AG09319 (cell line): ENCODE measurements at regions not wholly inside any gene's neighbourhood (a gene's known extent, or its start where the extent isn't known, plus 50 kb on each side); places are given as distances from the start of the nearest gene placed in this dataset.

Experiments
- DNase-seq: peaks from one replicate; pipeline ENCODE4 v3.0.0-alpha.2; 2010; ENCODE audit warnings: low read depth; ENCODE audit errors: extremely low read depth
- TF ChIP-seq, protein P1 (sequence below): IDR thresholded peaks from 2 replicates; pipeline ENCODE4 v1.5.1; 2011; ENCODE audit warnings: low read depth, mild to moderate bottlenecking, inconsistent platforms, low read length, moderate library complexity

GRCh38 chr3:159091936-159092335 is 290.1 kb downstream of the MFSD1 start:
- DNase-seq: no peak

GRCh38 chr3:159102001-159102400 is 300.1 kb downstream of the MFSD1 start:
- DNase-seq: no peak
- TF ChIP-seq, protein P1, sequence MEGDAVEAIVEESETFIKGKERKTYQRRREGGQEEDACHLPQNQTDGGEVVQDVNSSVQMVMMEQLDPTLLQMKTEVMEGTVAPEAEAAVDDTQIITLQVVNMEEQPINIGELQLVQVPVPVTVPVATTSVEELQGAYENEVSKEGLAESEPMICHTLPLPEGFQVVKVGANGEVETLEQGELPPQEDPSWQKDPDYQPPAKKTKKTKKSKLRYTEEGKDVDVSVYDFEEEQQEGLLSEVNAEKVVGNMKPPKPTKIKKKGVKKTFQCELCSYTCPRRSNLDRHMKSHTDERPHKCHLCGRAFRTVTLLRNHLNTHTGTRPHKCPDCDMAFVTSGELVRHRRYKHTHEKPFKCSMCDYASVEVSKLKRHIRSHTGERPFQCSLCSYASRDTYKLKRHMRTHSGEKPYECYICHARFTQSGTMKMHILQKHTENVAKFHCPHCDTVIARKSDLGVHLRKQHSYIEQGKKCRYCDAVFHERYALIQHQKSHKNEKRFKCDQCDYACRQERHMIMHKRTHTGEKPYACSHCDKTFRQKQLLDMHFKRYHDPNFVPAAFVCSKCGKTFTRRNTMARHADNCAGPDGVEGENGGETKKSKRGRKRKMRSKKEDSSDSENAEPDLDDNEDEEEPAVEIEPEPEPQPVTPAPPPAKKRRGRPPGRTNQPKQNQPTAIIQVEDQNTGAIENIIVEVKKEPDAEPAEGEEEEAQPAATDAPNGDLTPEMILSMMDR: no peak

More at GRCh38 chr3:159091936-159092335, 290.1 kb downstream of the MFSD1 start:
- TF ChIP-seq, protein P1: peak; percentile 9

- no peak for DNase-seq
- TF ChIP-seq, protein P1: no peak
Observed at GRCh38 chr3:159112724-159113123, 310.9 kb downstream of the MFSD1 start.

DNA sequence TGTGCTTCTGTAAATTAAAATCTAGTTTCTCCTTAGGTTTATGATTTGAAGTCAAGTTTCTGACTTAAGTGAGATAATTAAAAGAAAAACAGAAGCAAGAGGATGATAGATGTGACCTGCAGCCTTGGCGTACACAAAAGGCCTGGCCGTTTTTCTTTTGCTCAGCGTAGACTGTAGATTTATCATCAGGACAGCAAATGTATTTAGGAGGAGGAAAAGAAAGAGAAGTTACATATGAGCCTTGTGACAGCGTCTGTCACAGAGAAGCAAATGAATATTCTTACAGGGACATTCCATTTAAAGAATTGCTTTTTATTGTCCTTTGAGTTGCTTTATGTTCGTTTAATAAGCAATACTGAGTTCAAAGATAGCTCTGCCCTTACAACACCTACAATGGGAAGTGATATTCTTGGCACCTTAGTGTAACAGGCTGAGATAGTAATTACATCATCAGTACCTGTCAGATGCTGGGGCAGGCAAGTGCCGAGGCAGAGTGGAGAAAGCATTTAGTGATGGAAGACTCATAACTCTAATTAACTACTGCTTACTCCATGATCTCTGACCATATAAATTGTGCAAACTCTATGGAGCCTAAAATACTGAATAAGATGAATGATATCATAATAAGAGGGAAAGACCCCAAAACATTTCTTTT is 311.5 kb downstream of the MFSD1 start:
- no peak for DNase-seq
- TF ChIP-seq, protein P1: no peak

GRCh38 chr3:159114582-159114981 is 312.7 kb downstream of the MFSD1 start:
- TF ChIP-seq, protein P1: no peak
- DNase-seq: no peak

GRCh38 chr3:159123877-159124276 is 322.0 kb downstream of the MFSD1 start:
- no peak for DNase-seq
- TF ChIP-seq, protein P1: no peak

DNA sequence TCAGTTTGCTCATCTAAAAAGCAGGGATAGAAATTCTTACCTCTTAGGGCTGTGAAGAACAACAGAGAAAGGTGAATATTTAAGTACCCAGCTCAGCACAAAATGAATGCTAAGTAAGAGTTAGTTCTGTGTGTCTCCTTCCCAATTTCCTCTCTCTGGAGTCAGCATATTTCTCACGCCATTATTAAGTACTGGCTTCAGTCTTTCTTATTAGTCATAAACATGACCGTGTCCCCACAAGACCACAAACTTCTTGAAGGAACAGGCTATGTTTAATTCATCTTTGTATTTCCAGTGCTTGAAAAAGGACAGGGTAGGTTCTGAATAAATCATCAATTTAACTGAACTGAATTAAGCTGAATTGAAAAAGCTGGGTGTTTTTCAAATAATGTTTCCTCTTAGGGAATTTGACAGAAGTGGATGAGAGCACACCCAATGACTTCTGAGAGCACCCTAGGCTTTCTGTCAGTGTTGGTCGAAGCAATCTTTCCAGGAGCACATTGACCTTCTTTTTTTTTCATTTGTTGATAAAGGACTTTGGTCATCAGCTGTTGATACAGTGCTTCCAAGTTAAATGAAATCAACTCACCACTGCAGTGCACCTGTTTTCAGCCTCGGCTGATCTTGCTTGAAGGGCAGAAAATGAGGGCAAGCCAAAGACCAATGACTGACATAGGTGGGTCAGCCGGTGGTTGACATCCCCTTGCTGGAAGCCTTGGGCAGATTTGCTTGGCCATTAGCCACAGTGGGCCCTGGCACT is 324.6 kb downstream of the MFSD1 start:
- DNase-seq: no peak
- TF ChIP-seq, protein P1: no peak
